PFSK-1 (cell line): ENCODE measurements at regions not wholly inside any gene's neighbourhood (a gene's known extent, or its start where the extent isn't known, plus 50 kb on each side); places are given as distances from the start of the nearest gene placed in this dataset.

Experiments used
- FOXP2 ChIP-seq: optimal IDR thresholded peaks from 2 replicates; pipeline ENCODE3; 2011; ENCODE audit warnings: borderline replicate concordance, control low read depth, inconsistent platforms; ENCODE audit not compliant: insufficient read depth; ENCODE audit errors: extremely low read length, extremely low read depth
- POLR2AphosphoS5 ChIP-seq: IDR thresholded peaks from 2 replicates; pipeline ENCODE4 v1.6.1; 2012; ENCODE audit warnings: low read depth, mild to moderate bottlenecking, control low read depth, low read length, moderate library complexity
- REST ChIP-seq, 2 experiments: IDR thresholded peaks; 2 replicates each; pipeline versions ENCODE4 v1.6.1 to v1.8.0; 2011 to 2012; ENCODE audit warnings: low read depth in 2 of 2, low read length in 2 of 2, control low read depth in 1 of 2, inconsistent platforms in 1 of 2, mild to moderate bottlenecking in 1 of 2, moderate library complexity in 1 of 2; ENCODE audit not compliant: insufficient read depth in 1 of 2
- SIN3A ChIP-seq: IDR thresholded peaks from 2 replicates; pipeline ENCODE4 v1.6.1; 2012; ENCODE audit warnings: mild to moderate bottlenecking, low read length, moderate library complexity, borderline replicate concordance; ENCODE audit not compliant: insufficient read depth
- TAF1 ChIP-seq: IDR thresholded peaks from 2 replicates; pipeline ENCODE4 v1.6.1; 2012; ENCODE audit warnings: low read length, control low read depth, borderline replicate concordance; ENCODE audit not compliant: insufficient read depth

DNA sequence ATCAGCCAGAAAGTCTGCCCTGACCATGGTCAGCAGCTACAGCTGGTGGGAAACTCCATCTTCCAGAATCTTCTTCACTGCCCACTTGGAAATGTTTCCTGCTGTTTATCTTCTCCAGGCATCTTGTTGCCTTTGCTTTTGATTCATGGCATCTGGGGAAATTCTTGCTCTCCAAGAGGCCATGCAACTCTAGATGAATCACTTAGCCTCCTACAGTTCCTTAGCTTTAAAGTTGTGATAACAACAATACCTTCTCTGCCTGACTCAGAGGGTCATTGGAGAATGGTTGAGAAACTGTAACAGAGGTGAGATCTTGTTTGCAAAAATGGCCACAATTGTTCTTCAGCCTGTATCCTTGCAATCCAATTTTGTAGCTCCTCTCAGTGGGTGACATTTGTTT, 121.0 kb upstream of the VRK1 start:
- TF ChIP-seq POLR2AphosphoS5 (no peak), REST (IDR thresholded peaks at IDR 0.05; ENCODE audit: insufficient read depth in 1 of 2, low read depth in 2 of 2, low read length in 2 of 2) (no peak), SIN3A (no peak), TAF1 (no peak), FOXP2 (no peak)

DNA sequence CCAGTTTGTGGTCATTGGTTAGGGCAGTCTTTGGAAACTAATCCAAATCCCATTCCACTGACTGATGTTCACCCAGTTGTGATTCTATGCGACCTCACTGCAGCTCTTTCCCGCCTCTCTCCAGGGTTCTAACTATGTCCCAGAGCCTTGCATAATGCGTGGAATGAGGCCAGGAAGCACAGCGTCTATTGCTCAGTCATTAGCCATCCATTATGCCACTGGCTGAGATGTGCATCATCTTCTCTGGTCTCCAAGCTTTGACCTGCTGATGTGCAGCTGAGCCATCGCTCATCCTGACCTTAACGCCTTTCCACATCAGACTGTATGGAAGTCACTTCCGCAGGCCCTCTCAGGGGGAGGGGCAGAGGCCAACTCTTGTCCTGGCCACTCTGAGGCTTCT, 115.4 kb upstream of the VRK1 start:
- TF ChIP-seq REST (IDR thresholded peaks at IDR 0.05; ENCODE audit: insufficient read depth in 1 of 2, low read depth in 2 of 2, low read length in 2 of 2) = no peak
- TF ChIP-seq POLR2AphosphoS5 = no peak
- no peak for TF ChIP-seq SIN3A
- TF ChIP-seq TAF1 = no peak
- TF ChIP-seq FOXP2 = no peak

GRCh38 chr14:96682401-96682800, 114.8 kb upstream of the VRK1 start:
- TF ChIP-seq POLR2AphosphoS5 = no peak
- no peak for TF ChIP-seq TAF1
- no peak for TF ChIP-seq FOXP2
- no peak for TF ChIP-seq SIN3A
- TF ChIP-seq REST (IDR thresholded peaks at IDR 0.05; ENCODE audit: insufficient read depth in 1 of 2, low read depth in 2 of 2, low read length in 2 of 2) = no peak

DNA sequence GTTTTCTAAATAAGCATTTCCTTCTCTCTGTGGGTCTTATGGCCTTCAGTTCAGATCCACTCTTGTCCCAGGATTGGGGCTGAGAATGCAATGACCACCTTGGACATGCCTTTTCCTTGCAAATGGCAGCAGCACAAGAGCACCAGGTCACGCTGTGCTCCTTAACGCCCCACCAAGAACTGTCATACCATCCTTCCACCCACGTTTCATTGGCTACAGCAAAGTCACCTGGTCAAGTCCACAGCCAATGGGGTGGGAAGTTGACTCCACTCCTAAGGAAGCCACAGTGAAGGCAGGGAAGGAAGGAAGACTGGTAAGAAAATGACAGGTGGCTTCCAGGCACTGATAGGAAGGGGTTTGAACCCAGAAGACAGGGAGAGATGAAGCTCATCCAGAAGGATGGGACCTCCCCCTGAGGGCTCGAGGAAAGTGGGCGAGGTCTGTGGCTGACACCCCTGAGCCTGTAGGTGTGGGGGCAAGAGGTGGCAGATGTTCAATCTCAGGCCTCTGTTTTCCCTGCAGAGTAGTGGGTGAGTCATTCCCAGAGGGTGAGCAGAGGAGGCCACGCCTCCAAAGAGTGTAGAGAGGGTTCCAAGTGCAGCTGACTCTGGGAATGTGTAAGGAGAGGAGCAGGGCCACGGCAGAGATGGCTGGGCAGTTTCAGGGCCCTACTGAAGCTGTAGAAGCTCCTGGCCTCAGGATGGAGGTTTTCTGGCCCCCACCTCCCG, 113.5 kb upstream of the VRK1 start:
- TF ChIP-seq TAF1 = no peak

DNA sequence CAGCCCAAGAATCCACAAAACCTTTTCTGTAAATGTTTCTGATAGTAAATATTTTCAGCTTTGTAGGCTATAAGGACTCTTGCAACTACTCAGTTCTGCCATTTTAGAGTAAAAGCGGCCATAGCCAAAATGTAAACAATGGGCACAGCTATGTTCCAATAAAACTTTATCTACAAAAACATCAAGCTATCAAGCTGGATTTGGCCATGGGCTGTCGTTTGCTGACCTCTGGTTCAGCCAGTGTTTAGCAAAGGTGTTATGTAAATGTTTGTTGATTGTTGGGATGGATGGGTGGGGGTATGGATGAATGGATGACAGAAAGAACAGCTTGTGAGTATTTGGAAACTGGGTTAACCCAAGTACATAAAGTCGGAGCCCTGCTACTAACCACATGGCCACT, 111.1 kb upstream of the VRK1 start:
- TF ChIP-seq SIN3A (no peak), TAF1 (no peak), REST (IDR thresholded peaks at IDR 0.05; ENCODE audit: insufficient read depth in 1 of 2, low read depth in 2 of 2, low read length in 2 of 2) (no peak)
